Endothelial cell of umbilical vein (primary cell): ENCODE measurements at regions not wholly inside any gene's neighbourhood (a gene's known extent, or its start where the extent isn't known, plus 50 kb on each side); places are given as distances from the start of the nearest gene placed in this dataset.

Experiments used
- BruUV-seq: library from RNA; stranded (reverse); fragments of 400-500 nt; replicated peaks from 2 replicates; lab custom pipeline; 2021; lab: Mats Ljungman, UMichigan
- CTCF ChIA-PET: fragments of 300-600, 350-600 bp; sonication (Branson Sonifier 250); formaldehyde crosslinking; loops from one replicate; lab custom pipeline; 2021; ENCODE audit warnings: antibody characterized with exemption, inconsistent platforms; lab: Charles Lee
- POLR2A ChIA-PET: fragments of 300-600, 350-600 bp; sonication (Branson Sonifier 250); formaldehyde crosslinking; loops from one replicate; lab custom pipeline; 2021; ENCODE audit warnings: antibody characterized with exemption, inconsistent platforms; lab: Charles Lee
- DNase-seq: peaks from one replicate; pipeline ENCODE4 v3.0.0-alpha.2; 2011; ENCODE audit warnings: low read depth, low spot score
- FAIRE-seq: peaks from 2 replicates; lab custom pipeline; 2011; peaks lifted over from hg19 to GRCh38; lab: Jason Lieb, UNC
- H2AFZ ChIP-seq: 2 replicates; pipeline ENCODE4 v1.6.0; 2012; ENCODE audit warnings: low read depth, low read length, control low read depth, inconsistent platforms
- H3K27ac ChIP-seq: 2 replicates; pipeline ENCODE4 v1.5.1; 2011; ENCODE audit warnings: low read depth, mild to moderate bottlenecking, control low read depth, low read length, moderate library complexity; ENCODE audit not compliant: insufficient read depth
- H3K27me3 ChIP-seq, 2 experiments: 2 replicates each; pipeline versions ENCODE4 v1.6.0 to v1.6.1; 2011; ENCODE audit warnings: low read length in 2 of 2, mixed read lengths in 1 of 2; ENCODE audit not compliant: control insufficient read depth in 2 of 2, insufficient read depth in 2 of 2
- H3K36me3 ChIP-seq, 2 experiments: 2 replicates in 1 of 2; 3 replicates in 1 of 2; pipeline ENCODE4 v1.5.1; 2011; ENCODE audit warnings: low read length in 2 of 2, mild to moderate bottlenecking in 1 of 2, moderate library complexity in 1 of 2; ENCODE audit not compliant: control insufficient read depth in 2 of 2, insufficient read depth in 2 of 2; ENCODE audit errors: extremely low read depth in 1 of 2
- H3K4me1 ChIP-seq: 3 replicates; pipeline ENCODE4 v1.5.1; 2011; ENCODE audit warnings: mild to moderate bottlenecking, low read length; ENCODE audit not compliant: control insufficient read depth, insufficient read depth; ENCODE audit errors: extremely low read depth
- H3K4me2 ChIP-seq: 2 replicates; pipeline ENCODE4 v1.6.1; 2011; ENCODE audit warnings: low read length, control low read depth, mixed read lengths; ENCODE audit not compliant: insufficient read depth
- H3K4me3 ChIP-seq, 3 experiments: fragments of 200-600 bp in 1 of 3; sonication (generic), shearing (Covaris generic) in 1 of 3; replicated peaks in 1 of 3; 2 replicates each; pipeline ENCODE4 v1.5.1; 2011 to 2016; ENCODE audit warnings: control low read depth in 3 of 3, low read length in 3 of 3, mild to moderate bottlenecking in 2 of 3, inconsistent platforms in 1 of 3, low read depth in 1 of 3, moderate library complexity in 1 of 3; ENCODE audit not compliant: insufficient read depth in 1 of 3
- H3K79me2 ChIP-seq: 2 replicates; pipeline ENCODE4 v1.6.0; 2012; ENCODE audit warnings: low read length, inconsistent platforms; ENCODE audit not compliant: control insufficient read depth, insufficient read depth
- H3K9ac ChIP-seq: replicated peaks from 2 replicates; pipeline ENCODE3; 2011; ENCODE audit warnings: low read length, control low read depth; ENCODE audit not compliant: insufficient read depth; ENCODE audit errors: extremely low read depth
- H3K9me1 ChIP-seq: replicated peaks from 3 replicates; pipeline ENCODE4 v1.6.0; 2011; ENCODE audit warnings: mild to moderate bottlenecking, low read length; ENCODE audit not compliant: control insufficient read depth, insufficient read depth; ENCODE audit errors: extremely low read depth
- H3K9me3 ChIP-seq: replicated peaks from 2 replicates; pipeline ENCODE4 v1.5.1; 2012; ENCODE audit warnings: low read length, inconsistent platforms; ENCODE audit not compliant: control insufficient read depth, insufficient read depth
- H4K20me1 ChIP-seq: replicated peaks from 2 replicates; pipeline ENCODE3; 2011; ENCODE audit warnings: mild to moderate bottlenecking, low read length; ENCODE audit not compliant: control insufficient read depth, insufficient read depth; ENCODE audit errors: extremely low read depth
- EZH2 ChIP-seq: IDR thresholded peaks from 2 replicates; pipeline ENCODE4 v1.6.1; 2012; ENCODE audit warnings: borderline replicate concordance, low read depth, mild to moderate bottlenecking, moderate library complexity, low read length, inconsistent platforms; ENCODE audit not compliant: severe bottlenecking
- FOS ChIP-seq: IDR thresholded peaks from 2 replicates; pipeline ENCODE4 v1.6.1; 2011; ENCODE audit warnings: mild to moderate bottlenecking, low read length, moderate library complexity, borderline replicate concordance; ENCODE audit not compliant: insufficient read depth
- GATA2 ChIP-seq: IDR thresholded peaks from 2 replicates; pipeline ENCODE4 v1.7.0; 2011; ENCODE audit warnings: low read depth, mild to moderate bottlenecking, moderate library complexity, mixed read lengths, low read length; ENCODE audit not compliant: insufficient read length, insufficient read depth
- JUN ChIP-seq: IDR thresholded peaks from 2 replicates; pipeline ENCODE4 v1.6.1; 2011; ENCODE audit warnings: borderline replicate concordance, low read depth; ENCODE audit not compliant: insufficient read length, insufficient read depth
- MYC ChIP-seq: IDR thresholded peaks from one replicate; pipeline ENCODE4 v1.6.1; 2011; ENCODE audit warnings: mild to moderate bottlenecking, low read depth, low read length
- POLR2A ChIP-seq: IDR thresholded peaks from 2 replicates; pipeline ENCODE4 v1.6.1; 2012; ENCODE audit warnings: low read depth, mild to moderate bottlenecking, control low read depth, low read length
- POLR2AphosphoS5 ChIP-seq: IDR thresholded peaks from 2 replicates; pipeline ENCODE4 v1.6.1; 2012; ENCODE audit warnings: low read depth, mild to moderate bottlenecking, control low read depth, low read length, moderate library complexity; ENCODE audit not compliant: insufficient read depth
- dilution Hi-C: fragments of 300-500 bp; cut with MboI; formaldehyde crosslinking; loops from one replicate; pipeline ENCODE4 v1.15.0; 2019; ENCODE audit warnings: low sequenced_read_pairs; ENCODE audit not compliant: extremely low pct_ligation_motif_present
- intact Hi-C: fragments of 100-400 bp; cut with micrococcal nuclease; formaldehyde crosslinking; loops from one replicate; pipeline ENCODE4 v1.10.0; 2022
- TF ChIP-seq, protein P1 (sequence below), 2 donors: IDR thresholded peaks; 1 replicate in 1 of 2; 2 replicates in 1 of 2; pipeline ENCODE4 v1.5.1; 2011; ENCODE audit warnings: low read length in 2 of 2, mild to moderate bottlenecking in 2 of 2, moderate library complexity in 2 of 2, control low read depth in 1 of 2, inconsistent platforms in 1 of 2, low read depth in 1 of 2; ENCODE audit not compliant: insufficient read depth in 1 of 2; ENCODE audit errors: extremely low read depth in 1 of 2

DNA sequence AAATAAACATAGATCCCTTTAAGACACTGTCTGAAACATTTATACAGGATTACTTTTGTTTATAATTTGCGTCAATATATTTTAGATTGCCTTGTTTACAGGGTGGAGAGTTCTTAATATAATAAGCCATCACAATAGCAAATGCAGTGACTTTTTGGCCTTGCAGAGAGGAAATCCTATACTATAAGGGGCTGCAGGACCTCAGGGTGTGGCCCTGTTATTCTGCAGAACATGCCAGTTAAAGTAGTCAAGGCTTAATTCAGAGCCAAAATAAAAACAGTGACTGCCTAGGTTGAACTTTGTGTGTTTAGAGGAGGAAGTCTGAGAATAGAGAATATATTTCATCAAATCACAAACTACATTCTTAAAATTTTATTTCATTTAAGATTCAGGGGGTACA lies 381.6 kb downstream of the DUSP6 start:
- Histone ChIP-seq H3K79me2 (no peaks in the 10 kb centered on the region), H2AFZ (no peak overlapping the region), H3K9ac (no peak overlapping the region), H4K20me1 (no peaks in the 10 kb centered on the region), H3K4me3 (no peak overlapping the region), H3K27ac (no peak overlapping the region), H3K9me3 (no peaks in the 10 kb centered on the region), H3K9me1 (no peaks in the 10 kb centered on the region), H3K4me1 (no peaks in the 10 kb centered on the region), H3K27me3 (no peaks in the 10 kb centered on the region), H3K36me3 (no peaks in the 10 kb centered on the region), H3K4me2 (no peak overlapping the region)
- TF ChIP-seq MYC (no peak), POLR2A (no peak), EZH2 (no peak), GATA2 (no peak), JUN (no peak), FOS (no peak), POLR2AphosphoS5 (no peak)
- TF ChIP-seq, protein P1, sequence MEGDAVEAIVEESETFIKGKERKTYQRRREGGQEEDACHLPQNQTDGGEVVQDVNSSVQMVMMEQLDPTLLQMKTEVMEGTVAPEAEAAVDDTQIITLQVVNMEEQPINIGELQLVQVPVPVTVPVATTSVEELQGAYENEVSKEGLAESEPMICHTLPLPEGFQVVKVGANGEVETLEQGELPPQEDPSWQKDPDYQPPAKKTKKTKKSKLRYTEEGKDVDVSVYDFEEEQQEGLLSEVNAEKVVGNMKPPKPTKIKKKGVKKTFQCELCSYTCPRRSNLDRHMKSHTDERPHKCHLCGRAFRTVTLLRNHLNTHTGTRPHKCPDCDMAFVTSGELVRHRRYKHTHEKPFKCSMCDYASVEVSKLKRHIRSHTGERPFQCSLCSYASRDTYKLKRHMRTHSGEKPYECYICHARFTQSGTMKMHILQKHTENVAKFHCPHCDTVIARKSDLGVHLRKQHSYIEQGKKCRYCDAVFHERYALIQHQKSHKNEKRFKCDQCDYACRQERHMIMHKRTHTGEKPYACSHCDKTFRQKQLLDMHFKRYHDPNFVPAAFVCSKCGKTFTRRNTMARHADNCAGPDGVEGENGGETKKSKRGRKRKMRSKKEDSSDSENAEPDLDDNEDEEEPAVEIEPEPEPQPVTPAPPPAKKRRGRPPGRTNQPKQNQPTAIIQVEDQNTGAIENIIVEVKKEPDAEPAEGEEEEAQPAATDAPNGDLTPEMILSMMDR (IDR thresholded peaks at IDR 0.05; ENCODE audit: extremely low read depth in 1 of 2, insufficient read depth in 1 of 2, low read depth in 1 of 2, low read length in 2 of 2) = no peak
- DNase-seq = no peak
- FAIRE-seq = no peak
- BruUV-seq = no TSS peak
- ChIA-PET CTCF (interaction anchor here (1.5 kb wide), 1 partner anchor 23 kb away, joined by 3 read pairs; no protein-coding TSS in a partner anchor), POLR2A (no interaction called here)
- intact Hi-C loops = no loop called here
- dilution Hi-C loops = no loop called here
